ENCODE measurements at regions not wholly inside any gene's neighbourhood (a gene's known extent, or its start where the extent isn't known, plus 50 kb on each side); places are given as distances from the start of the nearest gene placed in this dataset.

DNA sequence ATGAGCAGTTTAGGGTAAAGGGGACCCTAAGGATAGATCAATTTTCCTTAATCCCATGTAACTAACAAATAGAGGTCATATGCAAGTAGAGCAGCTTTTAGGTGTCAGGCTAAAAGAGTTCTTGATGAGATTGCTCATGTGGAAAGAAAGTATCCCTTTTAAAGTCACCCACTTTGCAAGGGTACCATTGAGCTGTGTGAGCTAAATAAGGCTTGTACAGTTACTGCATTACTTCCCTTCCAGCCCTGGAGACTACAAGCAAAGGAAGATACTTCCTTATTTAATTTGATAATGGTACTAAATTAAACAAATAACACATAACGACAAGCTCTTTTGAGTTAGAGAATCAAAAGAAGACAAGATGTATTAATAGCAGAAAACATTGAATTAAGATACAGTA, 191.7 kb downstream of the TMX1 start:
- H3K9ac ChIP-seq (ENCODE audit: low read length) = no peak overlapping the region
- H3K79me2 ChIP-seq (replicated peaks; ENCODE audit: insufficient read depth, low read length) = no peaks in the 10 kb centered on the region

DNA sequence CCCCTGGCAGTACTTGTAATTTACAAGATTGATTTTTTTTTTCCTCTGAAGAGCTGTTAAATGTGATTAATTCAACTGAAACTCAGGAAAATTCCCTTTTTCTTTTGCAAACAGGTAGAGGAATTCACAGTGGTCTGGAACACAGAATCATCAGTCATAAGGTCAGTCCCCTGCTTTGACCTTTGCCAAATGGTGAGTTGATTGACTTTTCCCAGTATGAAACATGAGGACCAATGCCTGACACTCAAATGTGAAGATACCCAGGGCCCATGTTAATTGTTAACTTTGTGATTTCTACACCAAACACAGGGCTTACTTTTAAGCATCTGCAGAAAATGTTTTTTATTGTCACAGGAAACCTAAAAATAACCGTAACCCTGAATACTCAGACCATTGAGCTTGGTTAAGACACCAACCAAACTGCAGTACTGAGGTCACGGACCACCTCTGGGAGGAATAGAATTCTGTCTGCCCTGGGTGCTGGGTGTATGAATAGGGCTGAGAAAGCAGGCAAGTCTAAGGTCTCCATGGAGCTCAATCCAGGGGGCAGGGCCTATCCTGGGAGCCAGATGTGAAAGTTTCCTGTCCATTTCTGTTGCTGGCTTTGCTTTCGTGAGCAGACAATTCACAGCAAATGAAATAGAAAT, 192.4 kb downstream of the TMX1 start:
- Histone ChIP-seq H4K20me1 (ENCODE audit: insufficient read depth) (no peaks in the 10 kb centered on the region), H2AFZ (ENCODE audit: low read depth, low read length) (no peak overlapping the region), H3K9ac (ENCODE audit: low read length) (no peak overlapping the region), H3K4me2 (ENCODE audit: low read length) (no peak overlapping the region), H3K36me3 (ENCODE audit: insufficient read depth, low read length) (no peaks in the 10 kb centered on the region), H3F3A (ENCODE audit: insufficient read depth, low read length, poor library complexity, severe bottlenecking) (no peaks in the 10 kb centered on the region), H3K9me2 (ENCODE audit: insufficient read depth, low read length) (no peaks in the 10 kb centered on the region), H3K27me3 (ENCODE audit: insufficient read depth, low read depth, low read length) (no peaks in the 10 kb centered on the region), H3K27ac (ENCODE audit: low read length) (no peak overlapping the region), H3K79me2 (replicated peaks; ENCODE audit: insufficient read depth, low read length) (no peaks in the 10 kb centered on the region), H3K4me3 (ENCODE audit: low read length) (no peak overlapping the region), H3K9me3 (ENCODE audit: low read length) (no peaks in the 10 kb centered on the region)
- TF ChIP-seq, protein P1, sequence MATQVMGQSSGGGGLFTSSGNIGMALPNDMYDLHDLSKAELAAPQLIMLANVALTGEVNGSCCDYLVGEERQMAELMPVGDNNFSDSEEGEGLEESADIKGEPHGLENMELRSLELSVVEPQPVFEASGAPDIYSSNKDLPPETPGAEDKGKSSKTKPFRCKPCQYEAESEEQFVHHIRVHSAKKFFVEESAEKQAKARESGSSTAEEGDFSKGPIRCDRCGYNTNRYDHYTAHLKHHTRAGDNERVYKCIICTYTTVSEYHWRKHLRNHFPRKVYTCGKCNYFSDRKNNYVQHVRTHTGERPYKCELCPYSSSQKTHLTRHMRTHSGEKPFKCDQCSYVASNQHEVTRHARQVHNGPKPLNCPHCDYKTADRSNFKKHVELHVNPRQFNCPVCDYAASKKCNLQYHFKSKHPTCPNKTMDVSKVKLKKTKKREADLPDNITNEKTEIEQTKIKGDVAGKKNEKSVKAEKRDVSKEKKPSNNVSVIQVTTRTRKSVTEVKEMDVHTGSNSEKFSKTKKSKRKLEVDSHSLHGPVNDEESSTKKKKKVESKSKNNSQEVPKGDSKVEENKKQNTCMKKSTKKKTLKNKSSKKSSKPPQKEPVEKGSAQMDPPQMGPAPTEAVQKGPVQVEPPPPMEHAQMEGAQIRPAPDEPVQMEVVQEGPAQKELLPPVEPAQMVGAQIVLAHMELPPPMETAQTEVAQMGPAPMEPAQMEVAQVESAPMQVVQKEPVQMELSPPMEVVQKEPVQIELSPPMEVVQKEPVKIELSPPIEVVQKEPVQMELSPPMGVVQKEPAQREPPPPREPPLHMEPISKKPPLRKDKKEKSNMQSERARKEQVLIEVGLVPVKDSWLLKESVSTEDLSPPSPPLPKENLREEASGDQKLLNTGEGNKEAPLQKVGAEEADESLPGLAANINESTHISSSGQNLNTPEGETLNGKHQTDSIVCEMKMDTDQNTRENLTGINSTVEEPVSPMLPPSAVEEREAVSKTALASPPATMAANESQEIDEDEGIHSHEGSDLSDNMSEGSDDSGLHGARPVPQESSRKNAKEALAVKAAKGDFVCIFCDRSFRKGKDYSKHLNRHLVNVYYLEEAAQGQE (IDR thresholded peaks at IDR 0.05; ENCODE audit: borderline replicate concordance) = no peak
- TF ChIP-seq, protein P2, sequence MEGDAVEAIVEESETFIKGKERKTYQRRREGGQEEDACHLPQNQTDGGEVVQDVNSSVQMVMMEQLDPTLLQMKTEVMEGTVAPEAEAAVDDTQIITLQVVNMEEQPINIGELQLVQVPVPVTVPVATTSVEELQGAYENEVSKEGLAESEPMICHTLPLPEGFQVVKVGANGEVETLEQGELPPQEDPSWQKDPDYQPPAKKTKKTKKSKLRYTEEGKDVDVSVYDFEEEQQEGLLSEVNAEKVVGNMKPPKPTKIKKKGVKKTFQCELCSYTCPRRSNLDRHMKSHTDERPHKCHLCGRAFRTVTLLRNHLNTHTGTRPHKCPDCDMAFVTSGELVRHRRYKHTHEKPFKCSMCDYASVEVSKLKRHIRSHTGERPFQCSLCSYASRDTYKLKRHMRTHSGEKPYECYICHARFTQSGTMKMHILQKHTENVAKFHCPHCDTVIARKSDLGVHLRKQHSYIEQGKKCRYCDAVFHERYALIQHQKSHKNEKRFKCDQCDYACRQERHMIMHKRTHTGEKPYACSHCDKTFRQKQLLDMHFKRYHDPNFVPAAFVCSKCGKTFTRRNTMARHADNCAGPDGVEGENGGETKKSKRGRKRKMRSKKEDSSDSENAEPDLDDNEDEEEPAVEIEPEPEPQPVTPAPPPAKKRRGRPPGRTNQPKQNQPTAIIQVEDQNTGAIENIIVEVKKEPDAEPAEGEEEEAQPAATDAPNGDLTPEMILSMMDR (IDR thresholded peaks at IDR 0.05; ENCODE audit: poor library complexity, severe bottlenecking) = no peak
- no peak for TF ChIP-seq SMC3 (conservative IDR thresholded peaks at IDR 0.05; ENCODE audit: poor library complexity)
- no peak for TF ChIP-seq EP300 (conservative IDR thresholded peaks at IDR 0.05; ENCODE audit: poor library complexity, severe bottlenecking)
- no peak for TF ChIP-seq RAD21 (conservative IDR thresholded peaks at IDR 0.05)
- no peak for TF ChIP-seq POLR2AphosphoS5 (IDR thresholded peaks at IDR 0.05)

More for the DNA sequence above, 191.7 kb downstream of the TMX1 start:
- no peaks in the 10 kb centered on the region for H3K27me3 ChIP-seq (ENCODE audit: insufficient read depth, low read depth, low read length)
- H3K36me3 ChIP-seq (ENCODE audit: insufficient read depth, low read length) = no peaks in the 10 kb centered on the region
- no peak overlapping the region for H3K4me3 ChIP-seq (ENCODE audit: low read length)
- H3F3A ChIP-seq (ENCODE audit: insufficient read depth, low read length, poor library complexity, severe bottlenecking) = no peaks in the 10 kb centered on the region
- no peak overlapping the region for H2AFZ ChIP-seq (ENCODE audit: low read depth, low read length)
- no peaks in the 10 kb centered on the region for H4K20me1 ChIP-seq (ENCODE audit: insufficient read depth)
- no peak for TF ChIP-seq EP300 (conservative IDR thresholded peaks at IDR 0.05; ENCODE audit: poor library complexity, severe bottlenecking)
- no peak for TF ChIP-seq MXI1 (conservative IDR thresholded peaks at IDR 0.05; ENCODE audit: poor library complexity, severe bottlenecking)
- no peak for TF ChIP-seq RAD21 (conservative IDR thresholded peaks at IDR 0.05)
- TF ChIP-seq POLR2AphosphoS5 (IDR thresholded peaks at IDR 0.05) = no peak
- TF ChIP-seq EZH2 (IDR thresholded peaks at IDR 0.05; ENCODE audit: borderline replicate concordance, insufficient read depth, low read length, poor library complexity, severe bottlenecking) = no peak
- no peak overlapping the region for H3K4me2 ChIP-seq (ENCODE audit: low read length)
- no peak overlapping the region for H3K27ac ChIP-seq (ENCODE audit: low read length)
- no peaks in the 10 kb centered on the region for H3K9me2 ChIP-seq (ENCODE audit: insufficient read depth, low read length)
- no peaks in the 10 kb centered on the region for H3K9me3 ChIP-seq (ENCODE audit: low read length)
